ENCODE measurements at regions not wholly inside any gene's neighbourhood (a gene's known extent, or its start where the extent isn't known, plus 50 kb on each side); places are given as distances from the start of the nearest gene placed in this dataset.

GRCh38 chr13:97107815-97108529, 113.7 kb upstream of the OXGR1 start:
- H3K27me3 ChIP-seq (ENCODE audit: low read depth, low read length), result peaks cover 12% of the 10 kb centered on the region
- no peak overlapping the region for H3K4me3 ChIP-seq (ENCODE audit: low read length)
- no peaks in the 10 kb centered on the region for H3K9me3 ChIP-seq (ENCODE audit: insufficient read depth, low read length)
- TF ChIP-seq EZH2phosphoT487 (IDR thresholded peaks at IDR 0.05; ENCODE audit: low read depth) (no peak), CTCF (IDR thresholded peaks at IDR 0.05; ENCODE audit: low read depth, low read length) (no peak)
- H3K4me2 ChIP-seq (ENCODE audit: low read length), result no peak overlapping the region
- no peak overlapping the region for H3K9ac ChIP-seq (ENCODE audit: low read length)
- H3K79me2 ChIP-seq (ENCODE audit: low read length), result no peaks in the 10 kb centered on the region
- H3K27ac ChIP-seq (ENCODE audit: low read length), result no peak overlapping the region
- H4K20me1 ChIP-seq (ENCODE audit: insufficient read depth, low read length), result no peaks in the 10 kb centered on the region
- H3K4me1 ChIP-seq (ENCODE audit: low read length), result peaks cover 7% of the 10 kb centered on the region
- no peak overlapping the region for H2AFZ ChIP-seq (ENCODE audit: low read depth, low read length)
- H3K36me3 ChIP-seq (replicated peaks; ENCODE audit: low read depth, low read length), result no peaks in the 10 kb centered on the region

DNA sequence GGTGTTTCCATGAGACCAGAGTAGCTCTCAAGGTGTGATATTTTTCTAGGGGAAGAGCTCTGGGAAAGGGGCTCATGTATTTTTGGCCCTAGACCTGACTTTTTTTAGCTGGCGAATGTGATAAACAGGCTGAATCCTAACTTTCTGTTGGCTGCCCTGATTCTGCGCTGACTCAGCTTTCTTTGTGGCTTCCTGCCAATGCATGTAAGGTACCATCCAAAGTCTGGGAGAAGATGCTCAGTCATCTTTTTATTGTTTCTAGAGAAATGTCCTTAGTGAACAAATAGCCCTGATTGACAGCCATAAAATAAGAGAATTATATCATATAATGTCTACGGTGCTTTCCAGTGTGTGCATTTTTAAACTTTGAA, 113.6 kb upstream of the MBNL2 start:
- no peak overlapping the region for H3K4me2 ChIP-seq (ENCODE audit: low read length)
- no peak overlapping the region for H2AFZ ChIP-seq (ENCODE audit: low read depth, low read length)
- no peak overlapping the region for H3K9ac ChIP-seq (ENCODE audit: low read length)
- TF ChIP-seq EZH2phosphoT487 (IDR thresholded peaks at IDR 0.05; ENCODE audit: low read depth), result no peak
- TF ChIP-seq CTCF (IDR thresholded peaks at IDR 0.05; ENCODE audit: low read depth, low read length), result no peak
- H3K27ac ChIP-seq (ENCODE audit: low read length), result no peak overlapping the region
- no peaks in the 10 kb centered on the region for H3K9me3 ChIP-seq (ENCODE audit: insufficient read depth, low read length)
- H4K20me1 ChIP-seq (ENCODE audit: insufficient read depth, low read length), result no peaks in the 10 kb centered on the region
- peaks cover 16% of the 10 kb centered on the region for H3K27me3 ChIP-seq (ENCODE audit: low read depth, low read length)
- no peaks in the 10 kb centered on the region for H3K36me3 ChIP-seq (replicated peaks; ENCODE audit: low read depth, low read length)
- H3K4me3 ChIP-seq (ENCODE audit: low read length), result no peak overlapping the region
- H3K4me1 ChIP-seq (ENCODE audit: low read length), result peaks cover 7% of the 10 kb centered on the region
- H3K79me2 ChIP-seq (ENCODE audit: low read length), result no peaks in the 10 kb centered on the region

- Histone ChIP-seq H3K4me1 (ENCODE audit: low read length) (peaks cover 7% of the 10 kb centered on the region), H3K36me3 (replicated peaks; ENCODE audit: low read depth, low read length) (no peaks in the 10 kb centered on the region), H3K9ac (ENCODE audit: low read length) (no peak overlapping the region), H3K27ac (ENCODE audit: low read length) (no peak overlapping the region), H3K79me2 (ENCODE audit: low read length) (no peaks in the 10 kb centered on the region), H3K27me3 (ENCODE audit: low read depth, low read length) (peaks cover 23% of the 10 kb centered on the region), H3K9me3 (ENCODE audit: insufficient read depth, low read length) (no peaks in the 10 kb centered on the region), H3K4me2 (ENCODE audit: low read length) (peak overlapping the region; percentile 88), H4K20me1 (ENCODE audit: insufficient read depth, low read length) (no peaks in the 10 kb centered on the region), H3K4me3 (ENCODE audit: low read length) (no peak overlapping the region), H2AFZ (ENCODE audit: low read depth, low read length) (no peak overlapping the region)
- TF ChIP-seq EZH2phosphoT487 (IDR thresholded peaks at IDR 0.05; ENCODE audit: low read depth) (no peak), CTCF (IDR thresholded peaks at IDR 0.05; ENCODE audit: low read depth, low read length) (no peak)
These were observed 112.9 kb upstream of the MBNL2 start for GRCh38 chr13:97109256-97109655.

- Histone ChIP-seq H3K27ac (ENCODE audit: low read length) (no peak overlapping the region), H3K9me3 (ENCODE audit: insufficient read depth, low read length) (no peaks in the 10 kb centered on the region), H3K36me3 (replicated peaks; ENCODE audit: low read depth, low read length) (no peaks in the 10 kb centered on the region), H3K9ac (ENCODE audit: low read length) (no peak overlapping the region), H2AFZ (ENCODE audit: low read depth, low read length) (peak overlapping the region; percentile 75; the same call in 1 of the 2 replicates), H3K27me3 (ENCODE audit: low read depth, low read length) (peaks cover 30% of the 10 kb centered on the region), H3K4me2 (ENCODE audit: low read length) (peak overlapping the region; percentile 88), H3K4me3 (ENCODE audit: low read length) (peak overlapping the region; percentile 70), H3K79me2 (ENCODE audit: low read length) (no peaks in the 10 kb centered on the region), H4K20me1 (ENCODE audit: insufficient read depth, low read length) (no peaks in the 10 kb centered on the region), H3K4me1 (ENCODE audit: low read length) (peaks cover 7% of the 10 kb centered on the region)
- TF ChIP-seq EZH2phosphoT487 (IDR thresholded peaks at IDR 0.05; ENCODE audit: low read depth), result no peak
- peak; percentile 98 for TF ChIP-seq CTCF (IDR thresholded peaks at IDR 0.05; ENCODE audit: low read depth, low read length)
These were observed 112.2 kb upstream of the MBNL2 start for GRCh38 chr13:97109841-97110492.
